ENCODE measurements at regions not wholly inside any gene's neighbourhood (a gene's known extent, or its start where the extent isn't known, plus 50 kb on each side); places are given as distances from the start of the nearest gene placed in this dataset.

DNA sequence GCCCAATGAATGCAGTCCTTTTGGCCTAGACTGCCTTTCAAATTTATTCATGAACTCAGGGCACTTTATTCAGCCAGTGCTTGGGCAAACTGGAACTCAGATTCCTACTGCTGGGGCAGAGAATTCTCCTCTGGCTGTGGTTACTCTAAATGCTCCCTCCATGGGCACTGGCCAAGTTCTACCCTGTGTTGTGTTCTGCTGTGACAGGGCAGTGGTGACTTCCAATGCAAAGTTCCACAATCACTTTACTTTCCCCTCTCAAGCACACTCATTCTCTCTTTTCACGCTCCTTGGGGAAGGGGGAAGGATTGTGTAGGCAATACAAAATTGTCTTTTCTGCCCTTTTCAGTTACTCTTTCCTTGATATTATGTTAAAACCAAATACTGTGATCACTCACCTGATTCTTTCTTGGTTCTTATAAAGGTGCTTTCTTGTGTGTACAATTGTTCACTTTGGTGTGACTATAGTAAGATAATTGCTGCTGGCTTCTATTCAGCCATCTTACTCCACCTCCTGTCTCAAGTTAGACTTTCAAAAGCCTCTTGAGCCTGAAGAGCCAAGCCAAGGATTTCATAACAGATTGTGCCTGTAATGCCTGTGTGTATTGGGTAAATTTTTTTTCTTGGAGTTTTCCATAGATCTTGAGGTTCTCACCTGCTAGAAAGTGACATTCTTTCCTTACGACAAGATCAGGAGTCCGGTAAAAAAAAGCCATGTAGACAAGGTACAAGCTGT is 1078.6 kb downstream of the FAM133A start:
- Histone ChIP-seq H3K9me3 (ENCODE audit: low read depth, low read length) (no peaks in the 10 kb centered on the region), H3K36me3 (ENCODE audit: insufficient read depth, low read length) (no peaks in the 10 kb centered on the region), H3K4me3 (ENCODE audit: insufficient read depth, low read length) (no peak overlapping the region), H4K20me1 (ENCODE audit: insufficient read depth, low read length) (no peaks in the 10 kb centered on the region), H3K27me3 (ENCODE audit: insufficient read depth, low read length) (no peaks in the 10 kb centered on the region), H2AFZ (ENCODE audit: low read length) (no peak overlapping the region), H3K79me2 (ENCODE audit: insufficient read depth, low read length) (no peaks in the 10 kb centered on the region), H3K27ac (ENCODE audit: low read depth, low read length) (no peak overlapping the region), H3K4me1 (ENCODE audit: insufficient read depth, low read length) (no peaks in the 10 kb centered on the region), H3K4me2 (ENCODE audit: insufficient read depth, low read length) (no peak overlapping the region)
- no peak for DNase-seq (ENCODE audit: insufficient read length, low spot score, missing footprints)
- TF ChIP-seq, protein P1, sequence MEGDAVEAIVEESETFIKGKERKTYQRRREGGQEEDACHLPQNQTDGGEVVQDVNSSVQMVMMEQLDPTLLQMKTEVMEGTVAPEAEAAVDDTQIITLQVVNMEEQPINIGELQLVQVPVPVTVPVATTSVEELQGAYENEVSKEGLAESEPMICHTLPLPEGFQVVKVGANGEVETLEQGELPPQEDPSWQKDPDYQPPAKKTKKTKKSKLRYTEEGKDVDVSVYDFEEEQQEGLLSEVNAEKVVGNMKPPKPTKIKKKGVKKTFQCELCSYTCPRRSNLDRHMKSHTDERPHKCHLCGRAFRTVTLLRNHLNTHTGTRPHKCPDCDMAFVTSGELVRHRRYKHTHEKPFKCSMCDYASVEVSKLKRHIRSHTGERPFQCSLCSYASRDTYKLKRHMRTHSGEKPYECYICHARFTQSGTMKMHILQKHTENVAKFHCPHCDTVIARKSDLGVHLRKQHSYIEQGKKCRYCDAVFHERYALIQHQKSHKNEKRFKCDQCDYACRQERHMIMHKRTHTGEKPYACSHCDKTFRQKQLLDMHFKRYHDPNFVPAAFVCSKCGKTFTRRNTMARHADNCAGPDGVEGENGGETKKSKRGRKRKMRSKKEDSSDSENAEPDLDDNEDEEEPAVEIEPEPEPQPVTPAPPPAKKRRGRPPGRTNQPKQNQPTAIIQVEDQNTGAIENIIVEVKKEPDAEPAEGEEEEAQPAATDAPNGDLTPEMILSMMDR (IDR thresholded peaks at IDR 0.05; ENCODE audit: extremely low read depth, low read depth, low read length) = no peak

DNA sequence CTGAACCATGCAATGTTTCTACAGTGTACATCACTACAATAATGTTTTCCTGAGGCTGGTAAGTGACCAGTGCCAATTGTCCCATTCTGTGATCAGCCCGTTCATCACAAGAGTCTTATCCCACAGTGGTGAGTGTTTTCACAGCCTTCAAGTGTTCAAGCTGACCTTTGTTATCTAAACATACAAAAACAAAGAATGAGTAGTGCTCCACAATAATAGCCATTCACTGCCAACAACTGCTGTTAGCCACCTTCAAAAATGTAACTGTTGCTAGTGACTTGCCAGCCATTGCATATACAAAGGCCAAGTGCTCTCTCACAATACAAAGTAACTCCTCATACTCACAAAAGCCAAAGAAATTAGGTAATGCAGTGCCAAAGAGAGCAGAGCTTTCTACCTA is 1084.1 kb downstream of the FAM133A start:
- no peak overlapping the region for H3K4me3 ChIP-seq (ENCODE audit: insufficient read depth, low read length)
- H4K20me1 ChIP-seq (ENCODE audit: insufficient read depth, low read length) = no peaks in the 10 kb centered on the region
- no peaks in the 10 kb centered on the region for H3K4me1 ChIP-seq (ENCODE audit: insufficient read depth, low read length)
- no peaks in the 10 kb centered on the region for H3K36me3 ChIP-seq (ENCODE audit: insufficient read depth, low read length)
- no peaks in the 10 kb centered on the region for H3K79me2 ChIP-seq (ENCODE audit: insufficient read depth, low read length)
- TF ChIP-seq, protein P1 (IDR thresholded peaks at IDR 0.05; ENCODE audit: extremely low read depth, low read depth, low read length) = no peak
- no peaks in the 10 kb centered on the region for H3K9me3 ChIP-seq (ENCODE audit: low read depth, low read length)
- H3K27ac ChIP-seq (ENCODE audit: low read depth, low read length) = no peak overlapping the region
- DNase-seq (ENCODE audit: insufficient read length, low spot score, missing footprints) = no peak
- H2AFZ ChIP-seq (ENCODE audit: low read length) = no peak overlapping the region
- no peak overlapping the region for H3K4me2 ChIP-seq (ENCODE audit: insufficient read depth, low read length)
- H3K27me3 ChIP-seq (ENCODE audit: insufficient read depth, low read length) = no peaks in the 10 kb centered on the region

DNA sequence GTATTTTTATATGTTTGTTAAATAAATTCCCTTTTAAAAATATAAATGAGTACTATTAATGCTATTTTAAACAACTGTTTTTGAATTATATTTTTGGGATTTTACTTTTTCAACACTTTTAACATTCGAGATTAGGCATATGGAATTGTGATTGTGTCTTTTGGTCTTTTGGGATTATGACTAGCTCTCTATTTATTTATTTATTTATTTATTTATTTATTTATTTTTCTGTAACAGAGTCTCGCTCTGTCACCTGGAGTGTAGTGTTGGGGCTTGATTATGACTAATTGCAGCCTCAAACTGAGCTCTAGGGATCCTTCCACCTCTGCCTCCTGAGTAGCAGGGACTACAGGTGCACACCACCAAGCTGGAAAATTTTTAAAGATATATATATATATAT is 1101.6 kb downstream of the FAM133A start:
- Histone ChIP-seq H3K27me3 (ENCODE audit: insufficient read depth, low read length) (no peaks in the 10 kb centered on the region), H3K4me3 (ENCODE audit: insufficient read depth, low read length) (no peak overlapping the region), H3K79me2 (ENCODE audit: insufficient read depth, low read length) (no peaks in the 10 kb centered on the region), H3K4me1 (ENCODE audit: insufficient read depth, low read length) (no peaks in the 10 kb centered on the region), H2AFZ (ENCODE audit: low read length) (no peak overlapping the region), H3K9me3 (ENCODE audit: low read depth, low read length) (no peaks in the 10 kb centered on the region), H4K20me1 (ENCODE audit: insufficient read depth, low read length) (no peaks in the 10 kb centered on the region), H3K4me2 (ENCODE audit: insufficient read depth, low read length) (no peak overlapping the region), H3K27ac (ENCODE audit: low read depth, low read length) (no peak overlapping the region), H3K36me3 (ENCODE audit: insufficient read depth, low read length) (no peaks in the 10 kb centered on the region)
- TF ChIP-seq, protein P1 (IDR thresholded peaks at IDR 0.05; ENCODE audit: extremely low read depth, low read depth, low read length) = no peak
- DNase-seq (ENCODE audit: insufficient read length, low spot score, missing footprints) = no peak

DNA sequence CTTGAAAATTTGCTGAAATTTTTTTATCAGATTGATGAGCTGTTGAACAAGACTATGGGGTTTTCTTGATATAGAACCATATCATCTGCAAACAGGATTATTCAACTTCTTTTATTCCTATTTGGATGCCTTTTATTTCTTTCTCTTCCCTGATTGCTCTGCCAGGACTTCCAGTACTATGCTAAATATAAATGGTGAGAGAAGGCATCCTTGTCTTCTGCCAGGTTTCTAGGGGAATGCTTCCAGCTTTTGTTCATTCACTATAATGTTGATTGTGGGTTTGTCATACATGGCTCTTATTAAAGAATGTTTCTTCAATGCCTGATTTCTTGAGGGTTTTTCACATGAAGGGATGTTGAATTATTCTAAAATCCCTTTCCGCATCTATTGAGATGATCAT is 1139.5 kb downstream of the FAM133A start:
- no peak for DNase-seq (ENCODE audit: insufficient read length, low spot score, missing footprints)
- Histone ChIP-seq H4K20me1 (ENCODE audit: insufficient read depth, low read length) (no peaks in the 10 kb centered on the region), H3K27ac (ENCODE audit: low read depth, low read length) (no peak overlapping the region), H3K4me1 (ENCODE audit: insufficient read depth, low read length) (no peaks in the 10 kb centered on the region), H3K4me2 (ENCODE audit: insufficient read depth, low read length) (no peak overlapping the region), H2AFZ (ENCODE audit: low read length) (no peak overlapping the region), H3K9me3 (ENCODE audit: low read depth, low read length) (no peaks in the 10 kb centered on the region), H3K79me2 (ENCODE audit: insufficient read depth, low read length) (no peaks in the 10 kb centered on the region), H3K27me3 (ENCODE audit: insufficient read depth, low read length) (no peaks in the 10 kb centered on the region), H3K4me3 (ENCODE audit: insufficient read depth, low read length) (no peak overlapping the region), H3K36me3 (ENCODE audit: insufficient read depth, low read length) (no peaks in the 10 kb centered on the region)
- TF ChIP-seq, protein P1 (IDR thresholded peaks at IDR 0.05; ENCODE audit: extremely low read depth, low read depth, low read length) = no peak

Measured in osteoblast (primary cell).